HUDEP-2 (cell line): ENCODE measurements at regions not wholly inside any gene's neighbourhood (a gene's known extent, or its start where the extent isn't known, plus 50 kb on each side); places are given as distances from the start of the nearest gene placed in this dataset.

ENCODE experiments used
- DNase-seq, 76 experiments: peaks; one replicate each; lab custom pipeline; 2025; ENCODE audit not compliant: unreplicated experiment in 76 of 76; lab: John Stamatoyannopoulos, UW

GRCh38 chr17:15893658-15894024 is 51.3 kb upstream of the ADORA2B start:
- no peak for DNase-seq

DNA sequence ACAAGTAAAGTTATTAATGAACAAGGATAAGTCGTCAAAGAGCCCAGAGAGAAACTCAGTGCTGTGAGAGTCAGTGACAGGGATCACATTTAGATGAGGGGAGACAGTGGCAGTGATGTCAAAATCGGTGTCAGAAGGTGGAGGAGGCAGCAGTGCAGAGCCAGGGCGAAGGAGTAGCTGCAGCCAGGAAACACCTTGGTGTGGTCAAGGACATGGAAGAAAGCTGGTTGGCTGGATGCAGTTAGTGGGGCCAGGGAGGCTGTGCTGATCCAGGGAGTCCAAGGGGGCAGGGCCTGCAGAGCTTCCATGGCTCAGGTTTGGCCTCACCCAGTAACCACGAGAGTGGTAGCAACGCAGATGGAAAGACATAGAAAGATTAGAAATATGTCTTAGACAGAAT is 50.7 kb upstream of the ADORA2B start:
- no peak for DNase-seq

GRCh38 chr17:15894913-15895658 is 49.8 kb upstream of the ADORA2B start:
- no peak for DNase-seq
